Femur (tissue), 1 donor: ENCODE measurements at regions not wholly inside any gene's neighbourhood (a gene's known extent, or its start where the extent isn't known, plus 50 kb on each side); places are given as distances from the start of the nearest gene placed in this dataset.
"Not testable (repeated sequence)": the region's sequence is repeated elsewhere in the genome, so short reads cannot be mapped to it uniquely, and the experiment has no call there.

Source experiments
- DNase-seq: peaks from one replicate; pipeline ENCODE4 v3.0.0-alpha.2; 2017

GRCh38 chr1:178020968-178021640 lies 51.2 kb upstream of the SEC16B start:
- no peak for DNase-seq

- no peak for DNase-seq
Measured at GRCh38 chr1:178021950-178022349, 52.1 kb upstream of the SEC16B start.

- no peak for DNase-seq
Measured at GRCh38 chr1:178023181-178023618, 53.3 kb upstream of the SEC16B start.

GRCh38 chr1:178024504-178024903 lies 54.6 kb upstream of the SEC16B start:
- no peak for DNase-seq

- no peak for DNase-seq
Measured at GRCh38 chr1:178025613-178026356, 55.9 kb upstream of the SEC16B start.

GRCh38 chr1:178028841-178029481 lies 59.1 kb upstream of the SEC16B start:
- no peak for DNase-seq

GRCh38 chr1:178030467-178030866 lies 60.6 kb upstream of the SEC16B start:
- DNase-seq = peak; percentile 28

GRCh38 chr1:178031856-178032320 lies 62.0 kb upstream of the RASAL2 start:
- DNase-seq = peak; percentile 84

GRCh38 chr1:178033019-178033418 lies 60.9 kb upstream of the RASAL2 start:
- DNase-seq = no peak

- DNase-seq = no peak
Measured at GRCh38 chr1:178034676-178035075, 59.2 kb upstream of the RASAL2 start.

- DNase-seq = no peak
Measured at GRCh38 chr1:178036090-178036489, 57.8 kb upstream of the RASAL2 start.

GRCh38 chr1:178037510-178038253 lies 56.2 kb upstream of the RASAL2 start:
- DNase-seq = peak; percentile 87

GRCh38 chr1:178038372-178038771 lies 55.5 kb upstream of the RASAL2 start:
- DNase-seq = no peak

GRCh38 chr1:178039891-178040290 lies 54.0 kb upstream of the RASAL2 start:
- DNase-seq = no peak

GRCh38 chr1:178043940-178044339 lies 50.0 kb upstream of the RASAL2 start:
- DNase-seq = not testable (repeated sequence)
